SU-DHL-6 (cell line): ENCODE measurements at regions not wholly inside any gene's neighbourhood (a gene's known extent, or its start where the extent isn't known, plus 50 kb on each side); places are given as distances from the start of the nearest gene placed in this dataset.
"Not testable (repeated sequence)": the region's sequence is repeated elsewhere in the genome, so short reads cannot be mapped to it uniquely, and the experiment has no call there.

Experiments used
- H2AFZ ChIP-seq: fragments of 200-600 bp; sonication (generic); 2 replicates; pipeline ENCODE4 v1.6.1; 2014; ENCODE audit warnings: low read depth, mild to moderate bottlenecking, moderate library complexity, mixed read lengths, antibody characterized with exemption, low read length; ENCODE audit not compliant: severe bottlenecking
- H3F3A ChIP-seq: fragments of 200-600 bp; shearing (Covaris generic); 2 replicates; pipeline ENCODE4 v1.6.0; 2016; ENCODE audit warnings: antibody characterized with exemption, mild to moderate bottlenecking; ENCODE audit not compliant: insufficient read depth
- H3K27ac ChIP-seq: fragments of 200-600 bp; sonication (generic); 2 replicates; pipeline ENCODE4 v1.5.1; 2016; ENCODE audit warnings: low read depth, mild to moderate bottlenecking, low read length, moderate library complexity, mixed read lengths
- H3K27me3 ChIP-seq: fragments of 200-600 bp; sonication (generic), shearing (Covaris generic); 2 replicates; pipeline ENCODE4 v1.6.0; 2014; ENCODE audit warnings: mild to moderate bottlenecking, low read length
- H3K36me3 ChIP-seq: fragments of 200-600 bp; sonication (generic); 2 replicates; pipeline ENCODE4 v1.6.1; 2014; ENCODE audit warnings: mild to moderate bottlenecking, low read length, mixed read lengths
- H3K4me2 ChIP-seq: fragments of 300-600, 200-600 bp; shearing (Covaris generic), sonication (generic); 2 replicates; pipeline ENCODE4 v1.6.0; 2014; ENCODE audit warnings: low read length, low read depth, mild to moderate bottlenecking; ENCODE audit not compliant: poor library complexity, severe bottlenecking
- H3K4me3 ChIP-seq: fragments of 200-600 bp; sonication (generic); 2 replicates; pipeline ENCODE4 v1.5.1; 2014; ENCODE audit warnings: antibody characterized with exemption, low read length, mild to moderate bottlenecking, mixed read lengths; ENCODE audit not compliant: insufficient read depth, poor library complexity, severe bottlenecking
- H3K79me2 ChIP-seq: fragments of 200-600 bp; sonication (generic); 2 replicates; pipeline ENCODE4 v1.6.1; 2014; ENCODE audit warnings: mild to moderate bottlenecking, low read length, moderate library complexity; ENCODE audit not compliant: insufficient read depth
- H3K9ac ChIP-seq: fragments of 200-600 bp; sonication (generic); 2 replicates; pipeline ENCODE4 v1.7.0; 2014; ENCODE audit warnings: mild to moderate bottlenecking, low read length
- H3K9me2 ChIP-seq: fragments of 200-600 bp; sonication (generic); replicated peaks from 2 replicates; pipeline ENCODE4 v1.6.1; 2014; ENCODE audit warnings: low read length; ENCODE audit not compliant: insufficient read depth
- H3K9me3 ChIP-seq: fragments of 200-600 bp; sonication (generic); 2 replicates; pipeline ENCODE4 v1.6.1; 2014; ENCODE audit warnings: low read length, mixed read lengths; ENCODE audit not compliant: insufficient read depth
- H4K20me1 ChIP-seq: fragments of 200-600 bp; sonication (generic); 2 replicates; pipeline ENCODE4 v1.6.1; 2014; ENCODE audit warnings: low read depth, mild to moderate bottlenecking, antibody characterized with exemption, low read length, moderate library complexity, mixed read lengths
- EZH2phosphoT487 ChIP-seq: fragments of 200-600 bp; sonication (generic), shearing (Covaris generic); conservative IDR thresholded peaks from 2 replicates; pipeline ENCODE4 v1.6.1; 2018; ENCODE audit warnings: mild to moderate bottlenecking, antibody characterized with exemption, low read length, moderate library complexity, mixed read lengths
- TF ChIP-seq, protein P1 (sequence below): fragments of 200-600 bp; sonication (generic); IDR thresholded peaks from one replicate; pipeline ENCODE4 v1.5.1; 2017; ENCODE audit warnings: antibody characterized with exemption, mild to moderate bottlenecking, low read length, moderate library complexity; ENCODE audit not compliant: insufficient read depth, poor library complexity, severe bottlenecking

DNA sequence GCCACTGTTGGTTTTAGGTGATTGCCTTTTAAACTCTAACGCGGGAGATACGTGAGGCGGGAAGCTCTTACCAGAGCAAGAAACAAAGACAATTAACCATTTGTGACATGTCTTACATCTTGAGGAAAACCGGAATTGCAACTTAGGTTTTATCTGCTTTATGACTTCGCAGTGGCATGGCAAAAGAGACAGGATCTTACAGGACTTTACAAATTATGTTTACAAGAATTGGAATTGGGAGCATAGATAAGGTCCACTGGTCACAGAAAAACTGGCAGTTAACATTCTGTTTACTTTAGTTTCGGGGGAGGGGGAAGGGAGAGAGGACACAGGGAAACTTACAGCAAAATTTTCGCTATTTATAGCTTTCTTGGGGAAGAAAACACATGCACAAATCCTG is 1119.6 kb downstream of the ZPLD1 start:
- no peak for TF ChIP-seq EZH2phosphoT487
- TF ChIP-seq, protein P1, sequence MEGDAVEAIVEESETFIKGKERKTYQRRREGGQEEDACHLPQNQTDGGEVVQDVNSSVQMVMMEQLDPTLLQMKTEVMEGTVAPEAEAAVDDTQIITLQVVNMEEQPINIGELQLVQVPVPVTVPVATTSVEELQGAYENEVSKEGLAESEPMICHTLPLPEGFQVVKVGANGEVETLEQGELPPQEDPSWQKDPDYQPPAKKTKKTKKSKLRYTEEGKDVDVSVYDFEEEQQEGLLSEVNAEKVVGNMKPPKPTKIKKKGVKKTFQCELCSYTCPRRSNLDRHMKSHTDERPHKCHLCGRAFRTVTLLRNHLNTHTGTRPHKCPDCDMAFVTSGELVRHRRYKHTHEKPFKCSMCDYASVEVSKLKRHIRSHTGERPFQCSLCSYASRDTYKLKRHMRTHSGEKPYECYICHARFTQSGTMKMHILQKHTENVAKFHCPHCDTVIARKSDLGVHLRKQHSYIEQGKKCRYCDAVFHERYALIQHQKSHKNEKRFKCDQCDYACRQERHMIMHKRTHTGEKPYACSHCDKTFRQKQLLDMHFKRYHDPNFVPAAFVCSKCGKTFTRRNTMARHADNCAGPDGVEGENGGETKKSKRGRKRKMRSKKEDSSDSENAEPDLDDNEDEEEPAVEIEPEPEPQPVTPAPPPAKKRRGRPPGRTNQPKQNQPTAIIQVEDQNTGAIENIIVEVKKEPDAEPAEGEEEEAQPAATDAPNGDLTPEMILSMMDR, result no peak
- H3K4me2 ChIP-seq, result no peak overlapping the region
- H3K36me3 ChIP-seq, result no peaks in the 10 kb centered on the region
- H3K79me2 ChIP-seq, result no peaks in the 10 kb centered on the region
- H2AFZ ChIP-seq, result no peak overlapping the region
- H4K20me1 ChIP-seq, result no peaks in the 10 kb centered on the region
- H3F3A ChIP-seq, result no peaks in the 10 kb centered on the region
- H3K27ac ChIP-seq, result no peak overlapping the region
- H3K4me3 ChIP-seq, result no peak overlapping the region
- no peaks in the 10 kb centered on the region for H3K9me3 ChIP-seq
- no peaks in the 10 kb centered on the region for H3K9me2 ChIP-seq
- H3K9ac ChIP-seq, result no peak overlapping the region
- no peaks in the 10 kb centered on the region for H3K27me3 ChIP-seq

- H2AFZ ChIP-seq, H3K9ac ChIP-seq, H3K9me3 ChIP-seq, H3K27me3 ChIP-seq, H4K20me1 ChIP-seq, H3F3A ChIP-seq, H3K4me2 ChIP-seq, H3K36me3 ChIP-seq, H3K9me2 ChIP-seq, H3K27ac ChIP-seq, H3K79me2 ChIP-seq, H3K4me3 ChIP-seq: not testable (repeated sequence)
Measured at GRCh38 chr3:103564116-103564515, 1129.3 kb downstream of the ZPLD1 start.

DNA sequence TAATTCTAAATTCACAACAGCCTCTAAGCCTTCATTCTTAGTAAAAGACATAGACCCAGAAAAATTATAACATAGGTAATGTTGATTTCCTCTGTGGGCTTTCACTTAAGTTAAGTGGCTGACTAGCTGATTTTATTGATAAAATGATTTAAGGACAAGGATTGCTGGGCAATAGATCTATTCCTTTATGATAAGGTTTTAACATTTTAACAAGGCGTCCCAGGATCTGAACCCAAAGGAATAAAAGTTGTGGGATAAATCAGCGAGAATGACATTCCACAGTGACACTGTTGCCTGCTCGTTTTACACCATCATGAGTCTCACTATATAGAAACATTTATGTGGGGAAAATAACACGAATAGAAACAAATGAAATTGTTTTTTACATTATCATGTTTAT is 1151.0 kb downstream of the ZPLD1 start:
- TF ChIP-seq, protein P1, result no peak
- TF ChIP-seq EZH2phosphoT487, result no peak
- Histone ChIP-seq H3K36me3 (no peaks in the 10 kb centered on the region), H3K9me2 (no peaks in the 10 kb centered on the region), H3K4me2 (no peak overlapping the region), H3F3A (no peaks in the 10 kb centered on the region), H2AFZ (no peak overlapping the region), H4K20me1 (no peaks in the 10 kb centered on the region), H3K9me3 (no peaks in the 10 kb centered on the region), H3K9ac (no peak overlapping the region), H3K4me3 (no peak overlapping the region), H3K27me3 (no peaks in the 10 kb centered on the region), H3K79me2 (no peaks in the 10 kb centered on the region), H3K27ac (no peak overlapping the region)

DNA sequence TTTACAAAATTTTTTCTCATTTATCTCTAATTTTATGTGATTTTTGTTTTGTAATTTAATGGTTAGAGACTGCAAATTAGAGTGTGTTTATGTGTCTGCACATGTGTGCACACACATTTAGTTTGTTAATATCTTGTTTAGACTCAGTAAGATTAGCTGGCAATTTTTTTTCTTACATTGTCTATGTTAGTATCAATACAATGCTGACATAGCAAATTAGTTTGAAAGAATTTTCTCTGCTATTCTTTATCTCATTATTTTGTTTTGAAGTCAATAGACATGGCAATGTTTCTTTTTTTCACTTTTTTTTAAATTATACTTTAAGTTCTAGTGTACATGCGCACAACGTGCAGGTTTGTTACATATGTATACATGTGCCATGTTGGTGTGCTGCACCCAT is 1155.0 kb downstream of the ZPLD1 start:
- no peak for TF ChIP-seq EZH2phosphoT487
- TF ChIP-seq, protein P1, result no peak
- Histone ChIP-seq H3K27me3 (no peaks in the 10 kb centered on the region), H2AFZ (no peak overlapping the region), H3K27ac (no peak overlapping the region), H3K4me3 (no peak overlapping the region), H3F3A (no peaks in the 10 kb centered on the region), H3K9me2 (no peaks in the 10 kb centered on the region), H3K79me2 (no peaks in the 10 kb centered on the region), H3K9ac (no peak overlapping the region), H3K4me2 (no peak overlapping the region), H3K36me3 (no peaks in the 10 kb centered on the region; the same call in 1 of the 2 replicates), H3K9me3 (no peaks in the 10 kb centered on the region), H4K20me1 (no peaks in the 10 kb centered on the region)
